GM20000 (cell line): ENCODE measurements at regions not wholly inside any gene's neighbourhood (a gene's known extent, or its start where the extent isn't known, plus 50 kb on each side); places are given as distances from the start of the nearest gene placed in this dataset.

Experiments used
- DNase-seq: peaks from one replicate; pipeline ENCODE4 v3.0.0; 2012; ENCODE audit warnings: low spot score
- CTCF ChIP-seq: IDR thresholded peaks from 2 replicates; pipeline ENCODE4 v1.5.1; 2012; ENCODE audit warnings: mild to moderate bottlenecking, control low read depth; ENCODE audit errors: extremely low read depth, missing control alignments

- DNase-seq: no peak
- TF ChIP-seq CTCF: no peak
Observed at GRCh38 chr15:93523481-93523880, 434.5 kb upstream of the RGMA start.

- no peak for DNase-seq
- TF ChIP-seq CTCF: no peak
Observed at GRCh38 chr15:93520206-93520605, 431.2 kb upstream of the RGMA start.

GRCh38 chr15:93519599-93519998, 430.6 kb upstream of the RGMA start:
- no peak for TF ChIP-seq CTCF
- DNase-seq: no peak

GRCh38 chr15:93517176-93517575, 428.2 kb upstream of the RGMA start:
- no peak for TF ChIP-seq CTCF
- DNase-seq: no peak

- TF ChIP-seq CTCF: no peak
- DNase-seq: no peak
Observed at GRCh38 chr15:93515256-93516051, 426.4 kb upstream of the RGMA start.

GRCh38 chr15:93506646-93507045, 417.6 kb upstream of the RGMA start:
- no peak for TF ChIP-seq CTCF
- DNase-seq: no peak

- TF ChIP-seq CTCF: no peak
- DNase-seq: no peak
Observed at GRCh38 chr15:93505506-93505905, 416.5 kb upstream of the RGMA start.
